GM19324 (cell line): ENCODE measurements at regions not wholly inside any gene's neighbourhood (a gene's known extent, or its start where the extent isn't known, plus 50 kb on each side); places are given as distances from the start of the nearest gene placed in this dataset.

Source experiments
- ATAC-seq: cut with Tn5 transposase; IDR thresholded peaks from one replicate; pipeline ENCODE4 v1.9.1; 2021; ENCODE audit warnings: mild to moderate bottlenecking, moderate library complexity; ENCODE audit not compliant: unreplicated experiment, low FRiP score

DNA sequence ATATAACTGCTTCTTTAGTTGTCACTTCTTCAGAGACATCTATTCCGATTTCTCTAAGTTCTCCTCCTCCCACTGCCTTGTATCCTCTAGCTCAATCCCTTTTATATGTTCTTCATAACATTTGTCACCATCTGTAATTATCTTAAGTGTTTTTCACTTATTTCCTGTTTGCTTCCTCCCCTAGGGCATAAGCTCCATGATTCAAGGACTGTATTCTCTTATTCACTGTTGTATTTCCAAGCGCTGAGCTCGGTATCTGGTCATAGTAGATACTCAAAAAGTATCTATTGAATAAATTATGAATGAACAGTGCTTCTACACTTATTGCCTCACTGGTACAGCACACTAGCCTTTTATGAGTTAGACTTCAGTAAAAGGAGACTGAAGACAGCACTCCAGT is 109.0 kb upstream of the TMPO start:
- ATAC-seq, result no peak

DNA sequence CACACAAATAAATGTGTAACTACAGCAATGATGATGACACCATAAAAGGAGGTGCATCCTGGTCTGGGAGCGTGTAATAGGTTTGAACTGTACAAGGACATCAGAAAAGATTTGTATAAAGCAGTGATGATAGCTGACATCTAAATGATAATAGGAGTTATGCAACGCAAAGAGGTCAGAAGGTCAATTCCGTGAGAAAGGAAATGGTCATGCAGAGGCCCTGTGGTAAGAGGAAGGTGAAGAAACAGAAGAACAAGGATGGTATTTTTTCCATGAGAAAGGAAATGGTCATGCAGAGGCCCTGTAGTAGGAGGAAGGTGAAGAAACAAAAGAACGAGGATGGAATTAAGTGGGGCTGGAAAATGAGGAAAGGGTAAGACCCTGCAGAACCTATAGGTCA is 106.7 kb upstream of the TMPO start:
- no peak for ATAC-seq

- no peak for ATAC-seq
Measured at GRCh38 chr12:98409548-98409947, 105.8 kb upstream of the TMPO start.

DNA sequence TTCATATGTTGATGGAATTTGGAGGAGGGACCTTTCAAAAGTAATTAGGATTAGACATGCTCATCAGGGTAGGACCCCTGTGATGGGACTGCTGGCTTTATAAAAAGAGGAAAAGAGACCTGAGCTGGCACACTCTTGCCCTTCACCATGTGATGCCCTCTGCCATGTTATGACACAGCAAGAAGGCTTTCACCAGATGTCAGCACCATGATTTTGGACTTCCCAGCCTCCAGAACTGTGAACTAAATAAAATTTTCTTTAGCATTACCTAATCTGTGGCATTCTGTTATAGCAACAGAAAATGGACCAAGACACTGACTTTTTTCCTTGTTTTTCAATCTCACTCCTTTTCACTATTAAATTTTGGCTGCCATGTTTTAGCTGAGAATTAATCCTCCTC is 105.0 kb upstream of the TMPO start:
- no peak for ATAC-seq

- ATAC-seq, result no peak
Measured at GRCh38 chr12:98416845-98417244, 98.5 kb upstream of the TMPO start.

DNA sequence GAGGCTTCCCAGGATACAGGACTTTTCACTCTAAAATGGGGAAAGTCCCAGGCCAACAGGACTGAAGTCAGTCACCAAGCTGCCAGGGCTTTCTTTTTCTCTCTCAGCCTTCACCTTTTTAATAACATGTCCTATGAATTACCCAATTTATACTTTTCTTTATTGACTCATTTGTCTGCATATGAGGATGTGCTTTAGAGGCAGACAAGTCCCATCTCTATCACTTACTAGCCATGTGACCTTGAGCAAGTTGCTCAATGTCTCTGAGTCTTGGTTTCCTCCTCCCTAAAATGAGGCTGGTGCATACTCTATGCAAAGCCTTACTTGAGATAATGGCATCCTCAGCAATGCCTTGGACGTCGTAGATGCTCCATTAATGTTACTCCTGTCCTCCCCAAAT is 98.1 kb upstream of the TMPO start:
- ATAC-seq, result no peak

DNA sequence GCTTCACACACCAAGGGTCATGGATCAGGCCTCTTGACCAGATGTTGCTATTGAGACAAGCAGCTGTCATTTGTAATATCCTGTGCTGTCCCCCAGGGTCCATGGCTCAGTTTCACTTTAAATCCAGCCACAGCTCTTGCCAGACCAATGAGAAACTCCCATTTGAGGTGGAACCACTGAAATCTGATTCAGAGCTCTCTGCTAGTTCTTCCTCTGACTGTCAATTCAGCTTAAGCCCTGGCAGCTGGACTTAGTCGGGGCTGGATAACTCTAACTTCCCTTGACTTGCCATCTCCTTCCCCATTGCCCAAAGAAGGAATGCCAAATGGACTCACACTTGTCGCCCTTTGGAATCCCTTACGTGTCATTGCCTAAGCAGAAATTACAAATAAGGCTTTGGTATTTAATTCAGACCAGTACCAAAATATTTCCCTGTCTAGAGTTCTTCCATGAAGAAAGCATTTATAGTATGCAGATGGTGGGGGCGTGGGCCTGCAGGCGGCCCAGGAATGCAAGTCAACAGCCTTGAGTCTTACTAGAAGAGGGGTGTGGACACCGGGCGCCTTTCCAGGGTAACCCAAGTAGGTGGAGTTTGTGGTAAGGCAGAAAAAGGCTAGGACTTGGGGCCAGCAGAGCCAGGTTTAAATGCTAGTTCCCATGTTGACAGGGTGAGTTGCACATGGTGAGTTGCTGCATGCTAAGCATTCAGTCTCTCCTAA is 96.9 kb upstream of the TMPO start:
- peak; percentile 50 for ATAC-seq

DNA sequence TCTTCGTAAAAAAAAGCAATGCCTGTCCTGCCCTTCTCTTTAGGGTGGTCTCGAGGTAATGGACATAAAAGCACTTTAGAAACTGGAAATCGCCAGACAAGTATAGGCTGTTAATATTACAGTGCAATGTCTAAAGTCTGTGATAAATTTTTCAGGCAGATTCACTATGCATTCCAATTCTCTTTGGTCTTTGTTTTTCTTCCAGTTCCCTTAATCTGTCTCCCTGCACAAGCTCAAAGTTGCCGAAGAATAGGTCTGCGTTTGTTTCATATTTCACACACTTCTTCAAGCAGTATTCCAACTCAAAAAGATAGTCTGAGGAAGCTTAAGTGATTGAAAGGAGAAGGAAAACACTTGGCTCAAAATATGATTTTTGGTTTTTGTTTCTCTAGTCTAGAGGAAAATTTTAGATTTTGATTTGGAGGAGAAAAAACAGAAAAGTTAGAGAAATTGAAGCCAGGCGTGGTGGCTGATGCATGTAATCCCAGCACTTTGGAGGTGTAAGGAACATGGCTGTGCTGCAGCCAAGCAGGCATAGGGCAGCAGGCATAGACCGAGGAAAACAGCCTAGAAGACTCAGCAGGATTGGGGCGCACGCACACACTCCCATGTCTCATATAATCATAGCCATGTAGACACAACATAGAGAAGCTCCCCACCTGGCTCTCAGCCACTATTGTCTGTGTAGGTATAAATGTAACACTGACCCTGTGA is 96.2 kb upstream of the TMPO start:
- ATAC-seq, result no peak

DNA sequence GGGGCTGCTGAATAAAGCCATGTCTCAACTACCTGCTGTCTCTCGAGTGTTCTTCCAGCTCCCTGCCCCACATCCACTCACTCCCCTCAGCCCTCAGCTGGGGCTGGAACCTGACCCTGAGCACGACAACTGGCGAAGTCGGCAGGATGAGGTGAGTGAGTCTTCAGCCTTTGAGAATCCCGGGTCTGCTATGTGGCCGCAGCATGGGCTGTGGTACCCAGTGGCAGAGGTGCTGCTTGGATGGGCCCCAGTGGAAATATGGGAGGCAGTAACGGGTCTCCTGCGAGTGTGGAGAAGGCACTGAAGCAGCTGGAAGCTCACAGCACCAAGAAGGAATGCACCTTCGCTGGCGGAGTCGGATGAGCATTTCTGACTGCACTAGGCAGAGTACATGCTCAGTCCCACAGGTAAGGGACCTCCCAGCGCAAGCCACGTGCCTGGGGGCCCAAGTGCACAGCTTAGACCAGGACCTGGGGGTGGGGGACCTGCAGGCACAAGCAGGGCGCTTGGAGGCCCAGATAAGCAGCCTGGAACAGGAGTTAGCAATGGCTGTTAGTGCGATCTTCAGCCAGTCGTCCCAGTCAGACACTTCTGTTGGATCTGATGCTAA is 95.5 kb upstream of the TMPO start:
- ATAC-seq, result no peak

DNA sequence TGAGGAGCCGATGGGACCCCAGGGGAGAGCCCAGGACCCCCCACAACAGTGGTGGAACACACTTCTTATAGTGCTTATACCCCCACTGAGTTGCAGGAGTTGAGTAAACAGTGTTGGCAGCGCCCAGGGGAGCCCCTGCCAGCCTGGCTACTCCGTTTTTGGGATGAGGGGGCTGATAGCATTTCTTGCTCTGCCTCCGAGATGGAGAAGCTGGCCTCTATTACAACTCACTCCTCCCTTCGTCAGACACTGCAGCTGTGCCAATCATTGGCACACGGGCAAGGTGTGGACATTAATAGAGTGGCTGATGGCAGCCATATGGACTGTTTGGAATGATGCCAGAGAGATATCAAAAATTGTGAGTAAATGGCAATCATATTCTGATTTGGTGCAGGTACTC is 94.9 kb upstream of the TMPO start:
- no peak for ATAC-seq

DNA sequence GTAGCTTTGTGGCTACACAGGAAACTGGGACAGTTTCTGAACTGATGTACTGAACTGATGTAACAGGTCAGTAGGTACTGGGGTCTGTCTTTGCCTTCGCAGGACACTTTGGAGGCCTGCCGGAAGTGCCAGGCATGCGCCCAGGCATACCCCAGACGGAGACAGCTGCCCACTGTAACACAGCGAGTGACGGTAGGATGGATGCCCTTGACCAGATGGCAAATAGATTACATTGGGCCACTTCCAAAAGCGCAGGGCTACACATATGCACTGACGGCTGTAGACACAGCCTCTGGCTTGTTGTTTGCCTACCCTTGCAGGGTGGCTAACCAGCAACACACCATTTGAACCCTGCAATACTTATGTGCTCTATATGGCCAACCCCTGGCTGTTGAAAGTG is 94.1 kb upstream of the TMPO start:
- no peak for ATAC-seq

- no peak for ATAC-seq
Measured at GRCh38 chr12:98422359-98422758, 93.0 kb upstream of the TMPO start.

DNA sequence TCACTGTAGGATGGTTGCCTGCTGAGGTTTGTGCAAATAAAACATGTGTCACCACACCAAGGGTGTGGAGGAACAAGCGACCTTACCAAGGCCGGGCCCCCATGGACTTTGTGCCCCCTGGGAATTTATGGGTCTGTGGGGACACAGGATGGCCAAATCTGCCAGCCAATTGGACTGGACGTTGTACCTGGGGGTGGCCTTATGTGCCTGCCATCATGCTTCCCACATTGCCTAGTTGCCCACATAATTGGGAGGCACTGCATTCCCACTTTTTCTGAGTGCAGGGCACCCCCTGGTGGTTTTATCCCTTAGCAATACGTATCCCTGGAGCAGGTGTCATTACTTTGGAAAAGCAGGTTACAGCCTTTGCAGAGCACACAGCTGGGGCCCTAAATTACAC is 92.6 kb upstream of the TMPO start:
- ATAC-seq, result no peak

- ATAC-seq, result no peak
Measured at GRCh38 chr12:98423963-98424362, 91.4 kb upstream of the TMPO start.

DNA sequence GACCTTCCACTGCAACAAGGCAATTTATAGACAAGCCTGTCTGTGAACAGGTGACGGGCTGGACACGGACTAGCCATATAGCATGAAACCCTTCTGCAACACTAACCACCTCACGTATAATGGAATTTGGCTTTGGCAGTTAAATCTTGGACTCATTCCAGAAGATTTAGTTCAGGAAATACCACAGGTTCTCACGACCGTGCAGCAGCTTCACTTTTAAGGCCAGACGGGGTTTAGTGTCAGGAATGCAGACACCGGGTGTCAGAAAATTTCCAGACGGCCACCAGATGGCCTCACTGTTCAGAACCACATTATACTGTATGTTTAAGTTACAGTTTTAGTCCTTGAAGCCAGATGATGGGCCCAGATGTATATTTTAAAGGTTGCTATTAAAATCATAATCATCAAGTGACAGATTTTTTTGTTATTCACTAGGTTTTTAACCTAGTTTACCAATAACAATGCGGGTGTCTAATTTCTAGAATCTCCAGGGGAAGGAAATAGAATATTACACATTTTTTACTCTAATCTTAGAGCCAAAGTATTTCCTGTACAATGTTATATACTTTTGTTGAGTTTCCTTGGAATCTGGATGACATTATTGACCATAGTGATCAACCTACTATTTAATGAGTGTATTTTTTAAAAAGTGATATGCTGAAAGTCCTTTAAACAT is 90.5 kb upstream of the TMPO start:
- ATAC-seq, result no peak

DNA sequence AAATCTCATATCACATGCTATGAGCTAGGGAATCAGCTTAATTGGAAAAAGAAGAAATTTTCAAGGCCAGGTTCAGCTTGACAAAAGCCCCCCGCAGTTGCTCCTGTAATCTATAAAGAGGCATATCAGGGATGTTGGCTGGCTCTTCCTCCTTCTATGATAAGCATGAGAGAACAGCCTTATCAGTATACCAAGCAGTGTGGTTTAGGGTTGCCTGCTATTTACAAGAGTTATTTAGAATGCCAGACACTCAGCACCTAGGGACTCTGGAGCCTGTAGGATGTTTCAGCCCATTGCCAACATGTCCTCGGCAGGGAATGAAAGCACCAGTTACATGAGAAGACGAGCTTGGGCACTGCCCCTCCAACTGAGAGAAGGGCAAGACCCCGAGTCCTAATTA is 89.5 kb upstream of the TMPO start:
- no peak for ATAC-seq

DNA sequence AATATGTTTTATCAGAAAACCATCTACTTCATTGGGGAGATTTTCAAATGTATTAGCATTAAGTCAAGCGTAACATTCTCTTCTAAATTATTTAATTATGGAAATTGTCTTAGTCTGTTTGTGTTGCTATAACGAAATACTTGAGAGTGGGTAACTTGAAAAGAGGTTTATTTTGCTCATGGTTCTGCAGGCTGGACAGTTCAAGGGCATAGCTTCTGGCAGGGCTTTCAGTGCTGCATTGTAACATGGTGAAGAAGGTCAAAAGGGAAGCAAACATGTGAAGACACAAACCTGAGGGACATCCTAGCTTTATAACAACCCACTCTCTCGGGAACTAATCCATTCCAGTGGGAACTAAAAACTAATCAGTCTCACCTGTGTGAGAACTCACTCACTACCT is 84.3 kb upstream of the TMPO start:
- no peak for ATAC-seq

- no peak for ATAC-seq
Measured at GRCh38 chr12:98437166-98437565, 78.2 kb upstream of the TMPO start.

GRCh38 chr12:98437806-98438595 is 77.4 kb upstream of the TMPO start:
- no peak for ATAC-seq

DNA sequence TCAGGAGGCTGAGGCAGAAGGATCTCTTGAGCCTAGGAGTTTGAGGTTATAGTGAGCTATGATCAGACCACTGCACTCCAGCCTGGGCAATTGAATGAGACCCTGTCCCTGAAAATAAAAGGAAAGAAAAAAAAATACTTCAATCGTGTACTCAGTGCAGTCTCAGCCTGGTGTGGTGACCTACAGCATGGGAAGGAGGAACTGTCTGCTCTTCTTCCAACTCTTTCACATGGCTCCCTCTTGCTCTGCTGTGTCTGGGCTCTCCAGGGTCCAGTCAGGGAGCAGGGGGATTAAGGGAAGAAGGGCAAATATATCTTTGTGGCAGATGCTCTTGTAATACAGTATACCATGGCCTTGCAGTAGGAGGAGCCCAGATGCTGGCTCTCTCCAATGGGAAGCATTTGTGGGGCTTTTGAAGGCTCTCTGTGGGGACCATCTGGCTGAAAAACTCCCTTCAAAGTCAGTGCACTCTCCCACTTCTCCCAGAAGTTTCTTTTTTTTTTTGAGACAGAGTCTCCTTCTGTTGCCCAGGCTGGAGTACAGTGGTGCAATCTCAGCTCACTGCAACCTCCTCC is 76.6 kb upstream of the TMPO start:
- no peak for ATAC-seq
